ENCODE measurements at regions not wholly inside any gene's neighbourhood (a gene's known extent, or its start where the extent isn't known, plus 50 kb on each side); places are given as distances from the start of the nearest gene placed in this dataset.
"Not testable (repeated sequence)": the region's sequence is repeated elsewhere in the genome, so short reads cannot be mapped to it uniquely, and the experiment has no call there.

- H3K4me3 ChIP-seq (ENCODE audit: low read depth, poor library complexity, severe bottlenecking): no peak overlapping the region
- WGBS, 2 donors: 35 to 53% methylated on average over 5 of the region's 5 CpGs
- intact Hi-C loops (cut with DNase I; ENCODE audit: low total_unique reads): no loop called here
- TF ChIP-seq CTCF (IDR thresholded peaks at IDR 0.05) (no peak), POLR2A (IDR thresholded peaks at IDR 0.05) (no peak)
- DNase-seq (ENCODE audit: low spot score in 2 of 2): no peak
Observed at GRCh38 chr2:67899187-67899586, 163.6 kb downstream of the C1D start.

GRCh38 chr2:67900826-67901225 lies 162.0 kb downstream of the C1D start:
- intact Hi-C loops (cut with DNase I; ENCODE audit: low total_unique reads): no loop called here
- TF ChIP-seq CTCF (IDR thresholded peaks at IDR 0.05): no peak
- TF ChIP-seq POLR2A (IDR thresholded peaks at IDR 0.05): no peak
- no peak for DNase-seq (ENCODE audit: low spot score in 2 of 2)
- H3K4me3 ChIP-seq (ENCODE audit: low read depth, poor library complexity, severe bottlenecking): no peak overlapping the region
- WGBS, 2 donors: 93 to 95% methylated on average over 1 of the region's 1 CpG

GRCh38 chr2:67904566-67904965 lies 158.2 kb downstream of the C1D start:
- no peak for TF ChIP-seq POLR2A (IDR thresholded peaks at IDR 0.05)
- TF ChIP-seq CTCF (IDR thresholded peaks at IDR 0.05): no peak
- no peak overlapping the region for H3K4me3 ChIP-seq (ENCODE audit: low read depth, poor library complexity, severe bottlenecking)
- WGBS, 2 donors: 70 to 75% methylated on average over 3 of the region's 3 CpGs
- DNase-seq (ENCODE audit: low spot score in 2 of 2): no peak
- intact Hi-C loops (cut with DNase I; ENCODE audit: low total_unique reads): no loop called here

GRCh38 chr2:67904966-67905365 lies 157.8 kb downstream of the C1D start:
- DNase-seq (ENCODE audit: low spot score in 2 of 2): no peak
- H3K4me3 ChIP-seq (ENCODE audit: low read depth, poor library complexity, severe bottlenecking): no peak overlapping the region
- WGBS, 2 donors: 58 to 79% methylated on average over 4 of the region's 4 CpGs
- intact Hi-C loops (cut with DNase I; ENCODE audit: low total_unique reads): no loop called here
- no peak for TF ChIP-seq CTCF (IDR thresholded peaks at IDR 0.05)

- DNase-seq (ENCODE audit: low spot score in 2 of 2); H3K4me3 ChIP-seq (ENCODE audit: low read depth, poor library complexity, severe bottlenecking); intact Hi-C loops (cut with DNase I; ENCODE audit: low total_unique reads): not testable (repeated sequence)
Observed at GRCh38 chr2:67906547-67906946, 156.3 kb downstream of the C1D start.

GRCh38 chr2:67917332-67918054 lies 145.3 kb downstream of the C1D start:
- 65 to 71% methylated on average over 2 of the region's 2 CpGs for WGBS, 2 donors
- no peak for DNase-seq (ENCODE audit: low spot score in 2 of 2)
- TF ChIP-seq POLR2A (IDR thresholded peaks at IDR 0.05) (no peak), CTCF (IDR thresholded peaks at IDR 0.05) (no peak)
- H3K4me3 ChIP-seq (ENCODE audit: low read depth, poor library complexity, severe bottlenecking): no peak overlapping the region
- intact Hi-C loops (cut with DNase I; ENCODE audit: low total_unique reads): no loop called here

Data from lower leg skin (tissue), 4 donors.